Neuronal stem cell (in vitro differentiated cells): ENCODE measurements at regions not wholly inside any gene's neighbourhood (a gene's known extent, or its start where the extent isn't known, plus 50 kb on each side); places are given as distances from the start of the nearest gene placed in this dataset.

Source experiments
- DNase-seq: peaks from one replicate; pipeline ENCODE4 v3.0.0-alpha.2; 2013; ENCODE audit warnings: low spot score
- H2AFZ ChIP-seq: one replicate; pipeline ENCODE4 v1.6.1; 2013; ENCODE audit warnings: mild to moderate bottlenecking, low read length, inconsistent platforms
- H2AK5ac ChIP-seq: 2 replicates; pipeline ENCODE4 v1.6.1; 2013; ENCODE audit warnings: low read depth, mild to moderate bottlenecking, inconsistent platforms, low read length, moderate library complexity, mixed read lengths
- H2BK120ac ChIP-seq: 2 replicates; pipeline ENCODE4 v1.6.1; 2013; ENCODE audit warnings: low read depth, mild to moderate bottlenecking, inconsistent platforms, low read length, moderate library complexity, mixed read lengths
- H2BK12ac ChIP-seq: one replicate; pipeline ENCODE4 v1.6.1; 2013; ENCODE audit warnings: low read length, inconsistent platforms
- H2BK15ac ChIP-seq: 2 replicates; pipeline ENCODE4 v1.6.1; 2013; ENCODE audit warnings: mild to moderate bottlenecking, low read length, inconsistent platforms, mixed read lengths
- H2BK5ac ChIP-seq: one replicate; pipeline ENCODE4 v1.6.1; 2013; ENCODE audit warnings: inconsistent platforms, mild to moderate bottlenecking, low read length, moderate library complexity
- H3K14ac ChIP-seq: one replicate; pipeline ENCODE4 v1.6.1; 2013; ENCODE audit warnings: low read length, inconsistent platforms
- H3K18ac ChIP-seq: 2 replicates; pipeline ENCODE4 v1.6.1; 2013; ENCODE audit warnings: low read length, inconsistent platforms
- H3K23ac ChIP-seq: 2 replicates; pipeline ENCODE4 v1.6.1; 2013; ENCODE audit warnings: low read depth, mild to moderate bottlenecking, mixed read lengths, low read length, inconsistent platforms; ENCODE audit not compliant: poor library complexity
- H3K27ac ChIP-seq: replicated peaks from 3 replicates; pipeline ENCODE4 v1.5.1; 2013; ENCODE audit warnings: low read length, inconsistent platforms
- H3K27me3 ChIP-seq, 3 experiments: 2 replicates each; pipeline ENCODE4 v1.6.1; 2013; ENCODE audit warnings: low read length in 3 of 3, mild to moderate bottlenecking in 2 of 3, inconsistent platforms in 1 of 3, low read depth in 1 of 3, mixed read lengths in 1 of 3, moderate library complexity in 1 of 3; ENCODE audit not compliant: control insufficient read depth in 3 of 3, insufficient read depth in 3 of 3
- H3K36me3 ChIP-seq, 2 donors: replicated peaks in 1 of 2; 2 replicates each; pipeline ENCODE4 v1.6.1; 2013; ENCODE audit warnings: low read length in 2 of 2; ENCODE audit not compliant: control insufficient read depth in 2 of 2, insufficient read depth in 2 of 2
- H3K4ac ChIP-seq: 2 replicates; pipeline ENCODE4 v1.6.1; 2013; ENCODE audit warnings: inconsistent platforms, mild to moderate bottlenecking, low read length, moderate library complexity
- H3K4me1 ChIP-seq, 2 donors: 1 replicate in 1 of 2; 2 replicates in 1 of 2; pipeline ENCODE4 v1.6.1; 2013; ENCODE audit warnings: low read length in 2 of 2, low read depth in 1 of 2; ENCODE audit not compliant: control insufficient read depth in 2 of 2, insufficient read depth in 1 of 2
- H3K4me2 ChIP-seq: one replicate; pipeline ENCODE4 v1.6.1; 2013; ENCODE audit warnings: mild to moderate bottlenecking, low read length, inconsistent platforms; ENCODE audit not compliant: insufficient read depth, poor library complexity, severe bottlenecking
- H3K4me3 ChIP-seq, 2 donors: 2 replicates each; pipeline ENCODE4 v1.5.1; 2013; ENCODE audit warnings: low read length in 2 of 2, mild to moderate bottlenecking in 2 of 2, inconsistent platforms in 1 of 2, moderate library complexity in 1 of 2
- H3K79me1 ChIP-seq: one replicate; pipeline ENCODE4 v1.6.1; 2013; ENCODE audit warnings: low read depth, mild to moderate bottlenecking, inconsistent platforms, low read length, moderate library complexity
- H3K9ac ChIP-seq: one replicate; pipeline ENCODE4 v1.6.1; 2013; ENCODE audit warnings: mild to moderate bottlenecking, low read depth, low read length, inconsistent platforms; ENCODE audit not compliant: poor library complexity
- H3K9me3 ChIP-seq, 2 donors: replicated peaks in 1 of 2; 2 replicates each; pipeline versions ENCODE3 to v1.6.1; 2013; ENCODE audit warnings: low read length in 2 of 2, mild to moderate bottlenecking in 2 of 2, inconsistent platforms in 1 of 2, low read depth in 1 of 2, mixed read lengths in 1 of 2, moderate library complexity in 1 of 2; ENCODE audit not compliant: control insufficient read depth in 2 of 2, insufficient read depth in 1 of 2
- H4K8ac ChIP-seq: one replicate; pipeline ENCODE4 v1.6.1; 2013; ENCODE audit warnings: low read depth, mild to moderate bottlenecking, inconsistent platforms, low read length, moderate library complexity
- H4K91ac ChIP-seq: one replicate; pipeline ENCODE4 v1.6.1; 2013; ENCODE audit warnings: low read length, low read depth, mild to moderate bottlenecking, inconsistent platforms; ENCODE audit not compliant: poor library complexity
- WGBS, 2 donors: extraction: QIAGEN DNeasy Blood & Tissue Kit; methylation state at CpG; one replicate each; pipeline ENCODE4 v1.1.7; 2013; ENCODE audit warnings: missing lambda C conversion rate in 2 of 2, mixed read lengths in 1 of 2; ENCODE audit not compliant: insufficient read length in 2 of 2, insufficient replicate concordance in 1 of 2; ENCODE audit errors: extremely low coverage in 2 of 2; 5-methylcytosine and 5-hydroxymethylcytosine counted together

- no peak for DNase-seq
- H2BK5ac ChIP-seq, result no peak overlapping the region
- peaks cover 0 to 5% of the 10 kb centered on the region in 2 donors for H3K4me1 ChIP-seq
- H3K14ac ChIP-seq, result no peak overlapping the region
- no peak overlapping the region for H2BK15ac ChIP-seq
- H3K79me1 ChIP-seq, result no peaks in the 10 kb centered on the region
- WGBS, 2 donors, result no CpG with 5 or more reads among the region's 3 CpGs
- no peak overlapping the region for H3K27ac ChIP-seq
- H3K18ac ChIP-seq, result no peak overlapping the region
- H3K9me3 ChIP-seq, result no peaks in the 10 kb centered on the region
- no peak overlapping the region for H2BK120ac ChIP-seq
- no peak overlapping the region for H3K4me2 ChIP-seq
- peaks cover 0 to 20% (median 0%) of the 10 kb centered on the region in 3 experiments for H3K27me3 ChIP-seq
- H3K4me3 ChIP-seq, result no peak overlapping the region
- no peak overlapping the region for H2BK12ac ChIP-seq
- H2AFZ ChIP-seq, result no peak overlapping the region
- no peak overlapping the region for H2AK5ac ChIP-seq
- no peak overlapping the region for H3K4ac ChIP-seq
- no peaks in the 10 kb centered on the region for H3K36me3 ChIP-seq
- H3K9ac ChIP-seq, result no peak overlapping the region
- H3K23ac ChIP-seq, result no peak overlapping the region
- H4K8ac ChIP-seq, result no peak overlapping the region
- H4K91ac ChIP-seq, result no peak overlapping the region
Measured at GRCh38 chr12:94078138-94078723, 70.1 kb upstream of the PLXNC1 start.

- Histone ChIP-seq H2AFZ (no peak overlapping the region), H3K14ac (no peak overlapping the region), H3K36me3 (no peaks in the 10 kb centered on the region), H2AK5ac (no peak overlapping the region), H4K8ac (no peak overlapping the region), H3K23ac (no peak overlapping the region), H2BK12ac (no peak overlapping the region), H4K91ac (no peak overlapping the region), H3K18ac (no peak overlapping the region), H2BK120ac (no peak overlapping the region), H3K9ac (no peak overlapping the region), H3K4me3 (no peak overlapping the region), H3K9me3 (no peaks in the 10 kb centered on the region), H2BK5ac (no peak overlapping the region), H2BK15ac (no peak overlapping the region), H3K27me3 (peaks cover 0 to 17% (median 0%) of the 10 kb centered on the region in 3 experiments), H3K4me1 (peaks cover 0 to 5% of the 10 kb centered on the region in 2 donors), H3K79me1 (no peaks in the 10 kb centered on the region), H3K27ac (no peak overlapping the region), H3K4ac (no peak overlapping the region), H3K4me2 (no peak overlapping the region)
- DNase-seq, result no peak
- no CpG with 5 or more reads among the region's 9 CpGs for WGBS, 2 donors
Measured at GRCh38 chr12:94078736-94079509, 69.5 kb upstream of the PLXNC1 start.

- no peak overlapping the region for H4K8ac ChIP-seq
- H3K9me3 ChIP-seq, result no peaks in the 10 kb centered on the region
- no peak overlapping the region for H2BK5ac ChIP-seq
- H3K79me1 ChIP-seq, result no peaks in the 10 kb centered on the region
- H3K23ac ChIP-seq, result no peak overlapping the region
- no peak overlapping the region for H3K4me3 ChIP-seq
- H2BK15ac ChIP-seq, result no peak overlapping the region
- no peak overlapping the region for H4K91ac ChIP-seq
- H3K4ac ChIP-seq, result no peak overlapping the region
- H3K27ac ChIP-seq, result no peak overlapping the region
- no peak overlapping the region for H3K18ac ChIP-seq
- no peak overlapping the region for H2AFZ ChIP-seq
- no peak overlapping the region for H3K14ac ChIP-seq
- WGBS, 2 donors, result no CpG with 5 or more reads among the region's 7 CpGs
- H3K27me3 ChIP-seq, result peaks cover 0 to 14% (median 0%) of the 10 kb centered on the region in 3 experiments
- H2BK12ac ChIP-seq, result no peak overlapping the region
- H2BK120ac ChIP-seq, result no peak overlapping the region
- H3K4me2 ChIP-seq, result no peak overlapping the region
- H3K9ac ChIP-seq, result no peak overlapping the region
- no peaks in the 10 kb centered on the region for H3K36me3 ChIP-seq
- no peak overlapping the region for H2AK5ac ChIP-seq
- H3K4me1 ChIP-seq, result peaks cover 0 to 5% of the 10 kb centered on the region in 2 donors
- DNase-seq, result no peak
Measured at GRCh38 chr12:94079566-94080340, 68.6 kb upstream of the PLXNC1 start.
